ENCODE measurements at regions not wholly inside any gene's neighbourhood (a gene's known extent, or its start where the extent isn't known, plus 50 kb on each side); places are given as distances from the start of the nearest gene placed in this dataset.
"Not testable (repeated sequence)": the region's sequence is repeated elsewhere in the genome, so short reads cannot be mapped to it uniquely, and the experiment has no call there.

GRCh38 chr5:82420524-82420923 is 142.4 kb upstream of the RPS23 start:
- TF ChIP-seq CTCF, POLR2A (IDR thresholded peaks at IDR 0.05): not testable (repeated sequence)

Data from uterus (tissue), 2 donors.